Aorta (tissue), 5 donors: ENCODE measurements at regions not wholly inside any gene's neighbourhood (a gene's known extent, or its start where the extent isn't known, plus 50 kb on each side); places are given as distances from the start of the nearest gene placed in this dataset.

Source experiments
- ATAC-seq: fragments of 200-7000 bp; cut with Tn5 transposase; one replicate; pipeline ENCODE4 v1.9.1; 2022; ENCODE audit warnings: moderate library complexity; ENCODE audit not compliant: low FRiP score
- DNase-seq, 2 donors: peaks; one replicate each; pipeline ENCODE4 v3.0.0-alpha.2; 2020
- H3K27ac ChIP-seq, 2 donors: one replicate each; pipeline ENCODE4 v1.5.1; 2013; ENCODE audit warnings: low read length in 2 of 2, mild to moderate bottlenecking in 2 of 2, moderate library complexity in 2 of 2, control low read depth in 1 of 2, inconsistent platforms in 1 of 2, low read depth in 1 of 2
- H3K27me3 ChIP-seq, 2 donors: one replicate each; pipeline ENCODE4 v1.6.1; 2013; ENCODE audit warnings: control low read depth in 1 of 2, low read length in 1 of 2, mild to moderate bottlenecking in 1 of 2, moderate library complexity in 1 of 2; ENCODE audit not compliant: insufficient read depth in 2 of 2, control insufficient read depth in 1 of 2
- H3K36me3 ChIP-seq, 2 donors: one replicate each; pipeline ENCODE4 v1.6.1; 2013; ENCODE audit warnings: control low read depth in 1 of 2, low read length in 1 of 2, mild to moderate bottlenecking in 1 of 2; ENCODE audit not compliant: insufficient read depth in 2 of 2, control insufficient read depth in 1 of 2
- H3K4me1 ChIP-seq, 2 donors: one replicate each; pipeline ENCODE4 v1.6.1; 2013; ENCODE audit warnings: low read length in 2 of 2, control low read depth in 1 of 2, mild to moderate bottlenecking in 1 of 2, moderate library complexity in 1 of 2; ENCODE audit not compliant: insufficient read depth in 2 of 2, control insufficient read depth in 1 of 2
- H3K4me3 ChIP-seq, 2 donors: one replicate each; pipeline ENCODE4 v1.5.1; 2013; ENCODE audit warnings: low read length in 2 of 2, control low read depth in 1 of 2, mild to moderate bottlenecking in 1 of 2
- H3K9me3 ChIP-seq: one replicate; pipeline ENCODE4 v1.6.1; 2013; ENCODE audit warnings: mild to moderate bottlenecking, low read length; ENCODE audit not compliant: control insufficient read depth
- WGBS, 2 donors: extraction: QIAGEN DNeasy Blood & Tissue Kit; methylation state at CpG; one replicate each; pipeline ENCODE4 v1.1.7; 2013; 5-methylcytosine and 5-hydroxymethylcytosine counted together
- intact Hi-C, 2 donors: fragments of 100-400 bp; cut with DNase I; formaldehyde crosslinking; loops; one replicate each; pipeline versions ENCODE4 v1.14.2 to v1.15.0; 2022
- donor health status: healthy with polysubstance abuse.
- donor health status: Bipolar disorder and iron deficiency.
- donor health status: DM: no; HTN: no; CAD: no.
- donor health status: DM: no; HTN: no; CAD: no.
- donor health status: DM: yes; HTN: yes; CAD: no.

DNA sequence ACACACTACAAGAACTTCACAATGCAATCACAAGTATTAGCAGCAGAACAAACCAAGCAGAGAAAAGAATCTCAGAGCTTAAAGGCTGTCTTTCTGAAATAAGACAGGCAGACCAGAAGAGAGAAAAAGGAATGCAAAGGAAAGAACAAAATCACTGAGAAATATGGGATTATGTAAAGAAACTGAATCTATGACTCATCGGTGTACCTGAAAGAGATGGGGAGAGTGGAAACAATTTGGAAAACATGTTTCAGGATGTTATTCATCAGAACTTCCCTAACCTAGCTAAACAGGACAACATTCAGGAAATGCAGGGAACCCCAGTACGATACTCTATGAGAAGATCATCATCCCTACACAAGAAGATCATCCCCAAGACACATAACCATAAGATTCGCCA, 499.0 kb upstream of the CHAC2 start:
- ATAC-seq (no peak), DNase-seq (no peak)
- H3K4me3 ChIP-seq = no peak overlapping the region
- no peaks in the 10 kb centered on the region for H3K9me3 ChIP-seq
- H3K4me1 ChIP-seq = no peaks in the 10 kb centered on the region
- WGBS, 2 donors = 85 to 97% methylated on average over 3 of the region's 3 CpGs
- H3K27me3 ChIP-seq = no peaks in the 10 kb centered on the region
- H3K36me3 ChIP-seq = no peaks in the 10 kb centered on the region
- H3K27ac ChIP-seq = no peak overlapping the region
- intact Hi-C loops = no loop called here

DNA sequence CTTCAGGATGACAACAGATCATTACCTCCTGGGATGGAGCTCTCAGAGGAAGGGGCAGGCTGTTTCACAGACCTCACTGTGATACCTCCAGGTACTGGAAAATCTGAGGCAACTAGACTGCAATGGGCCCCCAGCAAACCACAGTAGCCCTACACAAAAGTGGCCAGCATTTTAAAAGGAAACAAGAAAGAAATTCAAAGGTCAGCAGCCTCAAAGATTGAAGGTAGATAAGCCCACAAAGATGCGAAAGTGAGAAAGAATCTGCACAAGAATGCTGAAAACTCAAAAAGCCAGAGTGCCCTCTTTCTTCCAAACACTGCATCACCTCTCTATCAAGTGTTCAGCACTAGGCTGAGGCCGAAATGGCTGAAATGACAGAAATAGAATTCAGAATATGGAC, 499.5 kb upstream of the CHAC2 start:
- ATAC-seq (no peak), DNase-seq (no peak)
- Histone ChIP-seq H3K4me1 (no peaks in the 10 kb centered on the region), H3K4me3 (no peak overlapping the region), H3K27ac (no peak overlapping the region), H3K27me3 (no peaks in the 10 kb centered on the region), H3K36me3 (no peaks in the 10 kb centered on the region), H3K9me3 (no peaks in the 10 kb centered on the region)
- intact Hi-C loops = no loop called here
- WGBS, 2 donors = 75 to 79% methylated on average over 2 of the region's 2 CpGs

DNA sequence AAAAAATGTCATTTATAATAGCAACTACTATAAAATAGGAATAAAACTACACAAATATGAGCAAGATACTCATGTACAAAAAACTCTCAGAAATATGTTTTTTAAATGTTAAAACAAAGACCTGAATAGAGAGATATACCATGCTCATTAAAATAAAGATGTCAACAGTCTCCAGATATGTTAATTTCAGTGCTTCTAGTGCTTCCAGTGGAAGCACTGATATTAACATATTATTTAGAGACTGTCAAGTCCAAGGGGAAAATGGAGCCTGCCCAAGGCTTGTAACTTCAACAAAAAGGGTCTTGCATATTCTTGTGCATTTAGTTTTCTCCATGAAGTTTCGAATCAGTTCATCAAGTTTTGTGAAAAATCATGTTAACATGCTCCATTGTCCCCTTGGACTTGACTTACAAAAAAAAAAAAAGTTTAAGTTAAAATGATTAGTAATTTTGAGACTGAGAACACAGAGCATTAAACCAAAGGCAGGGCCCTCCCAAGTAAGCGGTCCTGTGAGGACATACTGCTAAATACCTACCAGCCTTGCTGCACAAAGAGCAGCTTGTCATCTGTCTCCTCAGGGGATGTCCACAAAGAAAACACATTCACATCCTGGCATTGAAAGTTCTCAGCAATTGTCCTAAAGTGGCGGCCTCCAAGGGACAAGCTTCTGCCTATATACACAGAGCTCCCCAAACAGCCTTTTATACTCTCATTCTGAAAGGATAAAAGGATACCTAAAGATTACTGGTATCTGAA, 501.9 kb upstream of the CHAC2 start:
- Histone ChIP-seq H3K36me3 (no peaks in the 10 kb centered on the region), H3K27me3 (no peaks in the 10 kb centered on the region), H3K4me3 (no peak overlapping the region), H3K9me3 (no peaks in the 10 kb centered on the region), H3K4me1 (no peaks in the 10 kb centered on the region), H3K27ac (no peak overlapping the region)
- intact Hi-C loops = no loop called here
- ATAC-seq = no peak
- 91 to 96% methylated on average over 3 of the region's 3 CpGs for WGBS, 2 donors
- DNase-seq = no peak

DNA sequence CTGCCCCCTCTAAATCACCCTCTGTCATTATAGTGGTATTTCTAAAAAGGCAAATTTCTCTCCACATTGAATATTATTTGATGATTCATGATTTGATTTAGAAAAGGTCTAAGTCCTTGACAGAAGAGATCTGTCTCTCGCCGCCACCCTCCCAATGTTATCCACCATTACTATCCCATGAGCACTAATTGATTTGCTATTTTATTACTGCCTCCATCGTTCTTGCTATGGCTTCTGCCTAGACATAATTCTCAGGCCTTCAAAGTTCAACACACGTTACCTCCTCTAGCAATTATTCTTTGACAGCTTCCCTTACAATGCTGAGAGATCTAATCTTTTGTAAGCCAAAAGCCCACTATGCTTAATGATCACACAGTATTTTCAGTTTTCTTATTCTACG, 507.0 kb upstream of the CHAC2 start:
- Histone ChIP-seq H3K27me3 (no peaks in the 10 kb centered on the region), H3K9me3 (no peaks in the 10 kb centered on the region), H3K36me3 (no peaks in the 10 kb centered on the region), H3K27ac (no peak overlapping the region), H3K4me1 (no peaks in the 10 kb centered on the region), H3K4me3 (no peak overlapping the region)
- ATAC-seq = no peak
- intact Hi-C loops = no loop called here
- 92 to 95% methylated on average over 5 of the region's 5 CpGs for WGBS, 2 donors
- DNase-seq = no peak

DNA sequence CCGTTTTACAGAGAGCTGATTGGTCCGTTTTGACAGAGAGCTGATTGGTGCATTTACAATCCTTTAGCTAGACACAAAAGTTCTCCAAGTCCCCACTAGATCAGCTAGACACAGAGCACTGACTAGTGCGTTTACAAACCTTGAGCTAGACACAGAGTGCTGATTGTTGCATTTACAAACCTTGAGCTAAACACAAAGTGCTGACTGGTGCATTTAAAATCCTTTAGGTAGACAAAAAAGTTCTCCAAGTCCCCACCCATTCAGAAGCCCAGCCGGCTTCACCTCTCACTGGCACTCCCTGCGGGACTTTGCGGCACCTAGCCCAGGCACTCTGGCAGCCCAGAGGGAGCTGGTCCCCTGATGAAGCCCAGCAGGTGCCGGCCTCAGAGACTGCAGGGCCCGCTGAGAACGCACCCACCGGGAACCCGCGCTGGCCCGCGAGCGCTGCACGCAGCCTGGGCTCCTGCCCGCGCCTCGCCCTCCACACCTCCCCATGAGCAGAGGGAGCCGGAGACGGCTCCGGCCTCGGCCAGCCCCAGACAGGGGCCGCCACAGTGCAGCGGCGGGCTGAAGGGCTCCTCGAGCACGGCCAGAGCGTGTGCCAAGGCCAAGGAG, 508.1 kb upstream of the CHAC2 start:
- H3K9me3 ChIP-seq = no peaks in the 10 kb centered on the region
- no peaks in the 10 kb centered on the region for H3K4me1 ChIP-seq
- no peaks in the 10 kb centered on the region for H3K27me3 ChIP-seq
- H3K4me3 ChIP-seq = no peak overlapping the region
- intact Hi-C loops = no loop called here
- ATAC-seq = no peak
- no peak overlapping the region for H3K27ac ChIP-seq
- no peaks in the 10 kb centered on the region for H3K36me3 ChIP-seq
- DNase-seq = no peak
- 95 to 96% methylated on average over 29 of the region's 29 CpGs for WGBS, 2 donors

DNA sequence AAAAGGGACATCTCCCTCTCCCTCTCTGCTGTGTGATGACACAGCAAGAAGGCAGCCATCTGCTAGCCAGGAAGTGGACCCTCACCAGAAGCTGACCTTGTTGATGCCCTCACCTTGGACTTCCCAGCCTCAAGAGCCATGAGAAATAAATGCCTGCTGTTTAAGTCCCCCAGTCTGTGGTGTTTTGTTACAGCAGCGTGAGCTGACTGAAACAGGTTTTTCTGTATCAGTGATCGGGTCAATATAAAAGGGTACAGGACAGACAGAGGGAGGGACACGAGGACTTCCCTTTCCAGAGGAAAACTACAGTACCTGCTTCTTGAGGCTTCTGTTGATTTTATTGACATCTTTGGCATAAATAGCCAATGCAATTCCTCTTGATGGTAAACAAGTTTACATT, 510.3 kb upstream of the CHAC2 start:
- Histone ChIP-seq H3K36me3 (no peaks in the 10 kb centered on the region), H3K4me1 (no peaks in the 10 kb centered on the region), H3K27me3 (no peaks in the 10 kb centered on the region), H3K4me3 (no peak overlapping the region), H3K27ac (no peak overlapping the region), H3K9me3 (no peaks in the 10 kb centered on the region)
- DNase-seq (no peak), ATAC-seq (no peak)
- WGBS, 2 donors = 97% methylated on average over 3 of the region's 3 CpGs
- intact Hi-C loops = no loop called here

DNA sequence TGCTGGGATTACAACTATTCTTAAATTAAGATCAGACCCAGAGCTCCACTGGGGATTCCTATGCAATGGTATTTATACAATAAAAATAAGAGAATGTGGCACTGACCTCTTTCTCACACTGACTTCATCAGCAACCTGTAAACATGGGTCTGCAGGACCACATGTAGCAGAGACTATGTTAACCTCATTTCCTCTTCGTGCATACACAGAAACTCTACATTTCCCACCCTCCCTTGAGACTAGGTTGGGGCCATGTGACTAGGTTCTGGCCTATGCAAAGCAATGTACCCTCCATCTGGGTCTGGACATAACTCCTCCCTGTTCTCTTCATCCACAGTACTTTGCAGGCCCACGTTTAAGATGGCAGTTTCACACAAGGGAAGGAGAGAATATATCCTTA, 514.4 kb upstream of the CHAC2 start:
- Histone ChIP-seq H3K9me3 (no peaks in the 10 kb centered on the region), H3K4me3 (no peak overlapping the region), H3K27ac (no peak overlapping the region), H3K4me1 (peaks cover 2% of the 10 kb centered on the region in 2 donors), H3K27me3 (no peaks in the 10 kb centered on the region), H3K36me3 (no peaks in the 10 kb centered on the region)
- intact Hi-C loops = no loop called here
- ATAC-seq = no peak
- no peak for DNase-seq
- whole genome bisulfite sequencing, 2 donors = 82 to 91% methylated on average over 2 of the region's 2 CpGs

DNA sequence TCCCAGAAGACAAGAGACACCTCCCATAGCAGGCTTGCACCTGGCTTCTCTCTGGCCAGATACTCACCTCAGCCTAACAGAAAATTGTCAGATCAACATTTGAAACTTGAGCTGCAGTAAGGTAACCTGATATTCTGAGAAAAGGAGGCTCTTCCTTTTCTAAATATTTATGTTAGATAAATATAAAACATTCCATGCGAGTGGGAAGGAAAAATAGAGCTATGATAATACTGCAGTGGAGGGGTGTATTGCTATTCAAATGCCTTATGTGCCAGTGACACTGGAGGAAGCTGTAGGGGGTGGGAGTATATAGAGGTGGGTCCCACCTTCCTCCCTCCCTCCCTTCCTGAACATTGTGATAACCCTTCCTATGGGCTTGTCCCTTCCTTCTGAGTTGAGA, 515.5 kb upstream of the CHAC2 start:
- Histone ChIP-seq H3K27me3 (no peaks in the 10 kb centered on the region), H3K9me3 (no peaks in the 10 kb centered on the region), H3K4me3 (no peak overlapping the region), H3K27ac (no peak overlapping the region), H3K36me3 (no peaks in the 10 kb centered on the region), H3K4me1 (peaks cover 2% of the 10 kb centered on the region in 2 donors)
- DNase-seq = no peak
- 5 to 13% methylated on average over 1 of the region's 1 CpG for WGBS, 2 donors
- ATAC-seq = no peak
- intact Hi-C loops = no loop called here
